ENCODE measurements at regions not wholly inside any gene's neighbourhood (a gene's known extent, or its start where the extent isn't known, plus 50 kb on each side); places are given as distances from the start of the nearest gene placed in this dataset.
"Not testable (repeated sequence)": the region's sequence is repeated elsewhere in the genome, so short reads cannot be mapped to it uniquely, and the experiment has no call there.

DNA sequence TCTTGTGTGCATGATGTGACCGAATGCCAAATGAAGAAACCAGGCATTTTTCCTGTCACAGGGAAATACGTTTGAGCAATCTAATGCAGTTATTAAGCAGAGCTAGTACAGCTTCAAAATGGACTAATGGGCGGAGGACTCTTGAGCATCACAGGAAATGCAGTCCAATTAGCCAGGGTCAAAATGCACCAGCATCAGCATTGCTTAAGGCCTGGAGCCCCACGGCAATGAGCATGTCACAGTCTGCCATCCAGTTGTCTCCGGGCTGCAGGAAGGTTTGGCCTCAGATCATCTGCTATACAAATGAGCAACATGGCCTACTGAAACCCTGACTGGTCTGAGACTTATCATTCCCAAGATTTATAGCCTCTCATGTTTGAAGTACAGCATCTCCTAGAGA is 652.1 kb upstream of the SLC35B3 start:
- DNase-seq = no peak

- DNase-seq = no peak
Measured at GRCh38 chr6:9086331-9086730, 651.0 kb upstream of the SLC35B3 start.

DNA sequence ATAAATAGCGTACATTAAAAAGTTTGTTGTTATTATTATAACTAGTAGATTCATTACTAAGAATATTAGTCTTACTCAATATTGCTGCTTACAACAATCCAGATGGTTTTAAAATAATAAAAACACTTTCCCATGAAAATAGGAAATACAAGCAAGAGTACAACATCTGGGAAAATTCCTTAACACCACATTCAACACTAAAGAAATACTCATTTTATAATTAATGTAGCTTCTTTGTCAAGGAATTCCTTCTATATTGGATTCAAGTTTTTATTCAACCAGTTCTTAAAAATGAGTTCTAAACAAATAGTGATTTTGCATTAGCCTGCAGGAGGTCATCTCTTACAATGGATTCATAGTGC is 650.3 kb upstream of the SLC35B3 start:
- DNase-seq = no peak

DNA sequence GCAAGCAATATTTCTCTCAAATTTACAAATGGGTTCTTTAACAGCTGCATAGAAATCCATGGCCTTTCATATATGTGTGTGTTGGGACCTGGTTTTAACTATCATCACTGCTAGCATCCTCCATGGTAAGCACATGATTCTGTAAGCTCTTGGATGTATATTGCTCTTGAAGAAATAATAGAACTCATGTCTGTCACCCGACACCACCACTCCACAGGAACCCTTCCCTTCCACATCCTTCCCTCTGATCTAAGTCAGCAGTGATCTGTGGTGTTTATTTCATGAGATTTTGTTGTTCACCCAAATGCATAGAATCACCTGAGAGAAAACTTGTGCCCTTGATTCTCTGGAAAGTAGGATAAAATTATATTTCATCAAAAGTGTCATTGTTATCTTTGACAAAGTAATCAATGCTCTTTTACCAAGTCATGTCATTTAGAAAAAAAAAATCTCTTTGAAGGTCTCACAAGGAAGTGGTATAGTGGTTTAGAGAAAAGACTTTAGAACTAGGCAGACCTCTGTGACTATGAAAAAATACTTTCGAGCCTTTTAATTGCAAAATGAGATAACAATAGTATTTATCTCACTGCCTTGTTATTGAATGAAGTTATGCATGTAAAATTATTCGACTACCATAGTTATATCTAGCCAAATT is 649.8 kb upstream of the SLC35B3 start:
- no peak for DNase-seq

GRCh38 chr6:9083108-9083507 is 647.8 kb upstream of the SLC35B3 start:
- DNase-seq = no peak

DNA sequence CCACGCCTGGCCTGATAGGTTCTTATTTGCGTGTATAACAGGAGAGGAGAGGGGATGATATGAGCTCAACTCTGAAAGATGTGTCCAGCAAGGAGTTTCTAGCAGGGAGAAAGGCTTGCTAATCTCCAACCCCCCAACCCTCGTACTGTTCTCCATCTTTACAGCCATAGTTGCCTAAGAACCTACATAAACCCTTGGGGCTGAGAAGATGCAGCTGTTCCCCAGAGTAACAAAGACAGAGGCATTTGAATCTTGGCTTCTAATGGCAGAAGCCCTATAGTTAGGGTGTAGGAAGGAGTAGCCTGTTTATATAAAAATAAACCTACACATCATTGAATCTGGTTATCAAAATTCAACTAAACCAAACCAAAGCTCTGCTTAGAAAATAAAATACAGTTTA is 631.4 kb upstream of the SLC35B3 start:
- DNase-seq = no peak

GRCh38 chr6:9064156-9064555 is 628.8 kb upstream of the SLC35B3 start:
- DNase-seq = no peak

DNA sequence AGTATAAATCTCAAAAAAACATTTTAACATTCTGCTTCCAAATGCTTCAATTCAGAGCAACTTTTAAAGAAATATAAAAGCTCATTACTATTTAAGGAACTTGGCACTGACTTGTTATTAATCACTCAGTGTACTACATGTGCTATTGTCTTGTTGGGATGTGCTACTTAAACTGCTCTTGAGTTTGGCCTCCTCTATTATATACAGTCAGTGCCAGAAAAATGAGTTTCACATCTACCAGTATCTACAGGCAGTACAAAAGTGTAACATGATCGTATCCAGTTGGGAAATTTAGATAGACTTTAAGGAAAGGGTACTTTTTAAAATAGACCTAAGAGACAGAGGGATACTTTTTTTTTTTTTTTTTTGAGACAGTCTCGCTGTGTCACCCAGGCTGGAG is 627.3 kb upstream of the SLC35B3 start:
- no peak for DNase-seq

DNA sequence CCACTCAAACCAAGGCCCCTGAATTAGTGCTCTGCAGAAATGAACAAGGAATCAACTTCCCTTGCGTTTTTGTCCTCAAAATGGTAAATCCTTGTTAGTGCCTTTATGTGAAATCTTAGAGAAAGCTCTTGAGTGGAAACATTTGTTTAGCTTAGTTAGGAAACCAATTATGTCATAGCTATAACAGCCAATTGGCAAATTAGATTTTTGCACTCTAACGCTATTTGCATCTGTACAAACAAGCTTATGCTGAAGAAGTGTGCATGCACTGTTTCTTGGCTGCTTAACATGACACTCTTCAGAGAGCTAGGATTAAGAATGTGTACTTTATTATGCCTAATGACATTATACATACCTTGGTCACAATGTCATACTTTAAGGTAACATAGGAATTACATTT is 622.6 kb upstream of the SLC35B3 start:
- DNase-seq = no peak

DNA sequence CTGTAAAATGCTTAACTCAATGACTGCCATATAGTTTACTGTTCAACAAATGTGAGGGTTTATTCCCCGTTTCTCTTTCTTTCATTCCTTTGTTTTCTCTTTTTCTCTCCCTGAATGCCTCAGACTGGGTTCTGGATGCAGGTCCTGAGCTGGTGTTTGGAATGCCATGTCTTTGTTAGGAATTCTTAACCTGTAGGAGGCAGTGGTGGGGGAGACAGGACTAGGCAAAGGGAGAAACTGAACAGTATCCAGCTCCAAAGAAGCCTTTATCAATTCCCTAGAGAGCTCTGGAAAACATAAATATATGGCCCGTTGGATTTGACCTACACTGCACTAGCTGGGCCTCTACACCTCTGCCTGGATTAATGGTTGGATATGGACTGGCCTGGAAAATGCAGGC is 621.2 kb upstream of the SLC35B3 start:
- no peak for DNase-seq

DNA sequence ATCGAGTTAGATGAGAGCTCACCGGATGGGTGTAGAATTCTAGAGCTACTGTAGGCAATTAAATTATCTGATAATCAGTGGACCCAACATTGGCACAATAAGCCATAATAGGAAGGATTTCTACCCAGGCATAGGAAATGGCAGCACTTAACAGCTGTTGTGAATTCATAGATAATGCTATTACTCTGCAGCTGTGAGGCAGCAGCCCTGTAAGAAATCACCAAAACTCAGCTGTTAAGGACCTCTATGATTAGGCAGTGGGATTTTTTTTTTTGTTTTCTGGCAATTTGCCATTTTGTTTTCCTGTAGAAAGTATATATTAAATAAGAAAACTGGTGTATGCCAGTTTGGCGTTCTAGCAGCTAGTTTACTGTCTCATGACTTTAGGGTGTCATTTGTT is 609.1 kb upstream of the SLC35B3 start:
- no peak for DNase-seq

GRCh38 chr6:9040718-9041117 is 605.4 kb upstream of the SLC35B3 start:
- no peak for DNase-seq

DNA sequence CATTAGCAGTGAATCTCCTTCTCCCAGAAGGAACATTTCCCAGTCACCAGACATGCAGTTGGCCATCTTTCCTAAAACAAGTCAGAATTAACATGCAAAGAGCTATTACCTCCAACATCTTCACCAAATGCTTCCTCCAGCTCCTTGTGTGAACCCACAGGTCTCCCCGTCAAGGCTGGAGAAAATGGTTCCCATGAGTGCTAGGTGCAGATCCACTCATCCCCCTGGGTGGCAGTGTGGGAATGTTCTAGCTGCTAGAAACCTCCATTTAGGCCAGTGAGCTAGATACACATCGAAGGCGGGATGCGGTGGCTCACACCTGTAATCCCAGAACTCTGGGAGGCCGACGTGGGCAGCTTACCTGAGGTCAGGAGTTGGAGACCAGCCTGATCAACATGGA is 603.9 kb upstream of the SLC35B3 start:
- no peak for DNase-seq

DNA sequence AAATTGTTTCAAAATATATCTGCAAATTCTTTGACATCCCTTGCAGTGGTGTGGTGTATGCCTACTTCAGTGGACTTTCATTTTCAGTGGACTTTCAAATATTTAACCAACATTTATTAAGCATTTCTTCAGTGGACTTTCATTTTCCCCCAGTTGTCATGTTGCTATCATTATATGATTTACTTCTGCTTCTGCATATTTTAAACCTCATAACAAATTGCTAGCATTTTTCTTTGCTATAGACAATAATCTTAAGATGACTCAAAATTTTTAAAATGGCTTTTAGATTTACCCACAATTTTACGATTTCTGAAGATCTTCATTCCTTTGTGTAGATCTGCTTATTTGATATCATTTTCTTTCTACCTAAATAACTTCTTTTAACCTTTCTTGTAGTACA is 592.7 kb upstream of the SLC35B3 start:
- DNase-seq = no peak

DNA sequence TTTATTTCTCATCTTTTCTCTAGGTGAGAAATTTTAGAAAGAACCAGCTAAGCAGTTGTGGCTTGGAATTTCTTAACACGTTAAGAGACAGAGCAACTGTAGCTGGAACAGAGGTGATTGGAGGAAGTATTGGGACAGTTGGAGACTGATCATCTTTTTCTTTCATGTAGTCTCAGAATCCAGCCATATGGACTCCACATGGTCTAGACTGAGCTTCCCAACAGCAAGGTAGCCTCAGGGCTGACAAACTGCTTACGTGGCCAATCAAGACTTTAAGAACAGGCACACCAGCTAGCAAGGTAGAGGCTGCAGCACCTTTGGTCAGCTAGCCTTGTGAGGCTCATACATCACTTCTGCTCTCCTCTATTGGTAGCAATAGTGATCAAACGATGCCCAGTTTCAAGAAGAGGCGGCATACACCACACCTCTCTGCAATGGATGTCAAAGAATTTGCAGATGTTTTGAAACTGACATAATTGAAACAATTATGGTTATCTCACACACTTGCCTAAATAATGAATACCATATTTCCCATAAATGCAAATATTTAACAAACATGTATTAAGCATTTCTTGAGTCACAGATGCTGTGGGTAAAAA is 590.5 kb upstream of the SLC35B3 start:
- no peak for DNase-seq

GRCh38 chr6:9025228-9025627 is 589.9 kb upstream of the SLC35B3 start:
- DNase-seq = no peak

- not testable (repeated sequence) for DNase-seq
Measured at GRCh38 chr6:9024246-9024645, 588.9 kb upstream of the SLC35B3 start.

- no peak for DNase-seq
Measured at GRCh38 chr6:9020001-9020400, 584.7 kb upstream of the SLC35B3 start.

- DNase-seq = no peak
Measured at GRCh38 chr6:9009931-9010330, 574.6 kb upstream of the SLC35B3 start.

DNA sequence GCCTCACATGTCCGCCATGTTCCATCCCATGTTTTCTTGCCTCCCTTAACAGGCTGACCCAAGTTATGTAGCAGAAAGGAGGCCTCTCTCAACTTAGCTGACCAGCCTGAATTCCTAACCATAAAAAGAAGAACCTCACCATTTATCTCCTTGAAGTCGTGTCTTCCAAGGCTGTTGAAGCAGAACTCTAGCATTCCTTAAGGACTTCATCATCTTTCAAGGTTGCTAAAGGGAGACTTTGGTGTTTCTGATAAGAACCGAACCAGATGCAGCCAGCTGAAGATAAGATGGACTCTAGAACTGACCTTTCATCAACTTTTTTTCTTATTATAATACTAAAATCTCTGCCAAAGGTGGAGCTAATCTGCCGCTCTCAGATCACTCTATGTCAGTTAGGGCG is 571.7 kb upstream of the SLC35B3 start:
- DNase-seq = no peak

DNA sequence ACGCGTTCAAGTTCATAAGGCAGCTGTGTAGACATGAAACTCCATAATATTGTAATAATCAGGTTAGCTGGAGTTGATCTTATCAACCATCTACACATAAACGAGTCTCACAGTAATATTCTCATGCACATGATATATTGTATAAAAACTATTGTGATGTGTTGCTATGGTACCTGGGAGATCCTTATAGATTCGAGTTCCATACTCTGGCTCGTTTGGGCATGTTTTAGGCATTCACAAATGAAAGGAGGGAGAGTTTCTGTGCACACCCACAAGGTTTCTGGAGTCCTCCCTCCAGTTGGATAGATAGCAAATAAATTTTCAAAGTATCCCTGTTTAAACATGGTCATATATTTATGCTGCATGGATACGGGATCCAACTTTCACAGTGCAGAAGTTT is 567.5 kb upstream of the SLC35B3 start:
- no peak for DNase-seq

GRCh38 chr6:8995156-8995555 is 559.8 kb upstream of the SLC35B3 start:
- DNase-seq = no peak

DNA sequence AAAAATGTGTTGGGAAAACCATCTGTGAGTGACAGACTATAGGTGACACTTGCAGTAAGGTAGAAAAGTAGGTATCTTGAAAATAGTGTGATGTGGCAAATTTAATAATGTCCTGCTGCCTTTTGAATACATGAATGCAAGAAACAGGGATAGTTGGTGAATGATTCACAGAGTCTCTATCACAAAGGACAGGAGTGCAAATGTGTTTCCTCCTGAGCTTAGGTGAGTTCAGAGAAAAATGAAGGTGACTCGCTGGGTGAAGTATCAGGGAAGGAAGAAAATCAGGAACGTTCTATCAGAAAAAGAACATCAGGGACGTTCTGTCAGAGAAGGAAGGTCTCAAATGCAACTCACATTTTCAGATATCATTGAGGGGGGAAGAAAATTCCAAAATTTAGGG is 557.8 kb upstream of the SLC35B3 start:
- DNase-seq = no peak

DNA sequence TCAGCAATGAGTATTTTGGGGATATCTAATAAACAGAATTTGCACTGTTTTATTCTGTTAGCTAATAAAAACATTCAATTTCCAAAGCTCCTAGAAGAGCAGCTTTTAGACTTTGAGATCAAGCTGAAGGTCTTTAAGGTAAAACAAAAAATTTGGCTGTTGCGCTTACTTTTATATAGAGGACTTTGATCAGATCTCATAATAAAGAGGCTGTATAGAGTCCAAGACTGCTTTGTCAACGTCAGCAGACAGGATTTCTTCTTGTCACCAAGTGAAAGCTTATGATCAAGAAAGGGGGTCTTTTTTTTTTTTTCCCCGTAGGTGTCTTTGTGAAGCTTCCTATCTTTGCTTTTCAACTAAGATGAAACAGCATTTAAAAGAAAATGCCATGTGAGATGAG is 556.5 kb upstream of the SLC35B3 start:
- no peak for DNase-seq

- DNase-seq = no peak
Measured at GRCh38 chr6:8990075-8990474, 554.7 kb upstream of the SLC35B3 start.

All from occipital lobe (tissue), 1 donor.